HG03378 (cell line): ENCODE measurements at regions not wholly inside any gene's neighbourhood (a gene's known extent, or its start where the extent isn't known, plus 50 kb on each side); places are given as distances from the start of the nearest gene placed in this dataset.

Experiments used
- ATAC-seq: cut with Tn5 transposase; IDR thresholded peaks from one replicate; pipeline ENCODE4 v1.9.1; 2021; ENCODE audit warnings: mild to moderate bottlenecking, moderate library complexity; ENCODE audit not compliant: unreplicated experiment

- no peak for ATAC-seq
Observed at GRCh38 chr2:59892398-59892797, 661.1 kb downstream of the BCL11A start.

GRCh38 chr2:59889305-59889704 lies 664.1 kb downstream of the BCL11A start:
- no peak for ATAC-seq

GRCh38 chr2:59888706-59889105 lies 664.7 kb downstream of the BCL11A start:
- no peak for ATAC-seq

GRCh38 chr2:59888015-59888414 lies 665.4 kb downstream of the BCL11A start:
- peak; percentile 98 for ATAC-seq

GRCh38 chr2:59887366-59887765 lies 666.1 kb downstream of the BCL11A start:
- ATAC-seq = no peak

- no peak for ATAC-seq
Observed at GRCh38 chr2:59886759-59887158, 666.7 kb downstream of the BCL11A start.

- ATAC-seq = no peak
Observed at GRCh38 chr2:59885541-59885940, 667.9 kb downstream of the BCL11A start.

GRCh38 chr2:59884166-59884565 lies 669.3 kb downstream of the BCL11A start:
- ATAC-seq = no peak

- no peak for ATAC-seq
Observed at GRCh38 chr2:59882822-59883221, 670.6 kb downstream of the BCL11A start.

- ATAC-seq = no peak
Observed at GRCh38 chr2:59882279-59882678, 671.2 kb downstream of the BCL11A start.

GRCh38 chr2:59881218-59881617 lies 672.2 kb downstream of the BCL11A start:
- no peak for ATAC-seq

GRCh38 chr2:59879700-59880131 lies 673.7 kb downstream of the BCL11A start:
- no peak for ATAC-seq

- no peak for ATAC-seq
Observed at GRCh38 chr2:59875836-59876235, 677.6 kb downstream of the BCL11A start.

- no peak for ATAC-seq
Observed at GRCh38 chr2:59874971-59875755, 678.3 kb downstream of the BCL11A start.

- no peak for ATAC-seq
Observed at GRCh38 chr2:59874361-59874760, 679.1 kb downstream of the BCL11A start.

- no peak for ATAC-seq
Observed at GRCh38 chr2:59871830-59872229, 681.6 kb downstream of the BCL11A start.

- ATAC-seq = no peak
Observed at GRCh38 chr2:59868981-59869380, 684.5 kb downstream of the BCL11A start.

- no peak for ATAC-seq
Observed at GRCh38 chr2:59866436-59866835, 687.0 kb downstream of the BCL11A start.

- ATAC-seq = no peak
Observed at GRCh38 chr2:59858540-59858939, 694.9 kb downstream of the BCL11A start.

- no peak for ATAC-seq
Observed at GRCh38 chr2:59857109-59857508, 696.3 kb downstream of the BCL11A start.

- no peak for ATAC-seq
Observed at GRCh38 chr2:59856391-59856790, 697.1 kb downstream of the BCL11A start.

GRCh38 chr2:59853032-59853431 lies 700.4 kb downstream of the BCL11A start:
- no peak for ATAC-seq
